ENCODE measurements at regions not wholly inside any gene's neighbourhood (a gene's known extent, or its start where the extent isn't known, plus 50 kb on each side); places are given as distances from the start of the nearest gene placed in this dataset.

- TF ChIP-seq ZNF280B (CRISPR knock-in tag; IDR thresholded peaks at IDR 0.05; ENCODE audit: borderline replicate concordance): no peak
Measured at GRCh38 chr2:221085341-221085900, 486.7 kb downstream of the EPHA4 start (continued).

DNA sequence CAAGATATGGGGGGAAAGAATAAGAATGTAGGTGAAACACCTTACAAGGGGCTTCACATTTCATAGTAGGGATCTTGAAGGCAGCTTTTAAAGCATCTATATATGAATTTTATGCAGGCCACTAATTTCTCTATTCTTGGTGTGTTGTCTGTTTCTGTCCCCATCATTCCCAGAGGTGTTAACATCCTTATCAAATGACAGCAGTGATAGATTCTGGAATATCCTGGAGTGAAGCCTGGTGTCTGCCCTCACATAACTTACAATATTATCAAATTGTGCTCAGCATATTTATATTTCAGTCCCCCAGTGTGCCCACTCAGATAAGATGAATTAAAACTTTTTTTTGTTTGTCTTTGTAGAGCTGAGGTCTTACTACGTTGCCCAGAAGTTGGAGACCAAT, 486.2 kb downstream of the EPHA4 start:
- TF ChIP-seq ZNF883 (CRISPR knock-in tag; IDR thresholded peaks at IDR 0.05; ENCODE audit: not compliant biosample characterization) (no peak), ZBTB1 (CRISPR knock-in tag; IDR thresholded peaks at IDR 0.05; ENCODE audit: borderline replicate concordance) (no peak), CBX1 (IDR thresholded peaks at IDR 0.05; ENCODE audit: low read depth) (no peak), NFYB (CRISPR knock-in tag; IDR thresholded peaks at IDR 0.05) (no peak), ZNF761 (CRISPR knock-in tag; conservative IDR thresholded peaks at IDR 0.05) (no peak), MXI1 (IDR thresholded peaks at IDR 0.05; ENCODE audit: borderline replicate concordance, low read depth, low read length) (no peak), MED1 (CRISPR knock-in tag; IDR thresholded peaks at IDR 0.05) (no peak), NFIB (CRISPR knock-in tag; IDR thresholded peaks at IDR 0.05; ENCODE audit: borderline replicate concordance) (no peak), KDM1A (CRISPR knock-in tag; IDR thresholded peaks at IDR 0.05) (no peak), CENPT (CRISPR knock-in tag; IDR thresholded peaks at IDR 0.05; ENCODE audit: low read depth) (no peak), PLRG1 (conservative IDR thresholded peaks at IDR 0.05) (no peak), HMGA1 (CRISPR knock-in tag; conservative IDR thresholded peaks at IDR 0.05) (no peak), ZBTB3 (CRISPR knock-in tag; IDR thresholded peaks at IDR 0.05; ENCODE audit: borderline replicate concordance, low read depth) (no peak), EHMT2 (IDR thresholded peaks at IDR 0.05; ENCODE audit: borderline replicate concordance, low read depth, low read length) (no peak)
- TF ChIP-seq, protein P1, sequence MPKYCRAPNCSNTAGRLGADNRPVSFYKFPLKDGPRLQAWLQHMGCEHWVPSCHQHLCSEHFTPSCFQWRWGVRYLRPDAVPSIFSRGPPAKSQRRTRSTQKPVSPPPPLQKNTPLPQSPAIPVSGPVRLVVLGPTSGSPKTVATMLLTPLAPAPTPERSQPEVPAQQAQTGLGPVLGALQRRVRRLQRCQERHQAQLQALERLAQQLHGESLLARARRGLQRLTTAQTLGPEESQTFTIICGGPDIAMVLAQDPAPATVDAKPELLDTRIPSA (CRISPR knock-in tag; IDR thresholded peaks at IDR 0.05; ENCODE audit: borderline replicate concordance): no peak
- TF ChIP-seq, protein P2, sequence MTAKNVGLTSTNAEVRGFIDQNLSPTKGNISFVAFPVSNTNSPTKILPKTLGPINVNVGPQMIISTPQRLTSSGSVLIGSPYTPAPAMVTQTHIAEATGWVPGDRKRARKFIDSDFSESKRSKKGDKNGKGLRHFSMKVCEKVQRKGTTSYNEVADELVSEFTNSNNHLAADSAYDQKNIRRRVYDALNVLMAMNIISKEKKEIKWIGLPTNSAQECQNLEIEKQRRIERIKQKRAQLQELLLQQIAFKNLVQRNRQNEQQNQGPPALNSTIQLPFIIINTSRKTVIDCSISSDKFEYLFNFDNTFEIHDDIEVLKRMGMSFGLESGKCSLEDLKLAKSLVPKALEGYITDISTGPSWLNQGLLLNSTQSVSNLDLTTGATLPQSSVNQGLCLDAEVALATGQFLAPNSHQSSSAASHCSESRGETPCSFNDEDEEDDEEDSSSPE (CRISPR knock-in tag; IDR thresholded peaks at IDR 0.05): no peak
- TF ChIP-seq, protein P3, sequence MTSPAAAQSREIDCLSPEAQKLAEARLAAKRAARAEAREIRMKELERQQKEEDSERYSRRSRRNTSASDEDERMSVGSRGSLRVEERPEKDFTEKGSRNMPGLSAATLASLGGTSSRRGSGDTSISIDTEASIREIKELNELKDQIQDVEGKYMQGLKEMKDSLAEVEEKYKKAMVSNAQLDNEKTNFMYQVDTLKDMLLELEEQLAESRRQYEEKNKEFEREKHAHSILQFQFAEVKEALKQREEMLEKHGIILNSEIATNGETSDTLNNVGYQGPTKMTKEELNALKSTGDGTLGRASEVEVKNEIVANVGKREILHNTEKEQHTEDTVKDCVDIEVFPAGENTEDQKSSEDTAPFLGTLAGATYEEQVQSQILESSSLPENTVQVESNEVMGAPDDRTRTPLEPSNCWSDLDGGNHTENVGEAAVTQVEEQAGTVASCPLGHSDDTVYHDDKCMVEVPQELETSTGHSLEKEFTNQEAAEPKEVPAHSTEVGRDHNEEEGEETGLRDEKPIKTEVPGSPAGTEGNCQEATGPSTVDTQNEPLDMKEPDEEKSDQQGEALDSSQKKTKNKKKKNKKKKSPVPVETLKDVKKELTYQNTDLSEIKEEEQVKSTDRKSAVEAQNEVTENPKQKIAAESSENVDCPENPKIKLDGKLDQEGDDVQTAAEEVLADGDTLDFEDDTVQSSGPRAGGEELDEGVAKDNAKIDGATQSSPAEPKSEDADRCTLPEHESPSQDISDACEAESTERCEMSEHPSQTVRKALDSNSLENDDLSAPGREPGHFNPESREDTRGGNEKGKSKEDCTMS (CRISPR knock-in tag; conservative IDR thresholded peaks at IDR 0.05): no peak
- 3% methylated on average over 1 of the region's 1 CpG for WGBS (ENCODE audit: low lambda C conversion rate)
- no peak overlapping the region for H3K9ac ChIP-seq (ENCODE audit: insufficient read depth, low read depth, low read length)
- no peak for FAIRE-seq
- H2AFZ ChIP-seq (ENCODE audit: low read length): no peak overlapping the region
- H3K4me2 ChIP-seq (ENCODE audit: low read depth, low read length): no peak overlapping the region
- intact Hi-C loops (cut with micrococcal nuclease; ENCODE audit: unreplicated experiment): no loop called here
- ChIA-PET CTCF (ENCODE audit: low intra/inter-chr PET ratio, low total read pairs) (no interaction called here), POLR2A (no interaction called here)
- H3K4me3 ChIP-seq (replicated peaks in 1 of 3; ENCODE audit: insufficient read depth in 1 of 3, low read depth in 2 of 3, low read length in 3 of 3): no peak overlapping the region
- in situ Hi-C loops (cut with HindIII; ENCODE audit: extremely low pct_ligation_motif_present, low pct_unique_long_range_greater_than_20kb): no loop called here
- H3K79me2 ChIP-seq (ENCODE audit: insufficient read depth, low read length): no peaks in the 10 kb centered on the region
- H4K20me1 ChIP-seq (ENCODE audit: insufficient read depth, low read length): no peaks in the 10 kb centered on the region
- BruUV-seq (replicated peaks): no TSS peak
- no peak overlapping the region for H3K27ac ChIP-seq (ENCODE audit: extremely low read length, insufficient read depth, low read length)
- ATAC-seq: no peak
- no peaks in the 10 kb centered on the region for H3K4me1 ChIP-seq (ENCODE audit: insufficient read depth, low read length)
- H3K27me3 ChIP-seq (ENCODE audit: control insufficient read depth in 1 of 2, insufficient read depth in 2 of 2, low read length in 2 of 2): no peaks in the 10 kb centered on the region
- no peak for DNase-seq (ENCODE audit: low spot score)
- H3K9me3 ChIP-seq (ENCODE audit: low read length): peaks cover 14% of the 10 kb centered on the region; the same call in 1 of the 2 replicates
- no peaks in the 10 kb centered on the region for H3K36me3 ChIP-seq (replicated peaks in 1 of 2; ENCODE audit: control insufficient read depth in 1 of 2, insufficient read depth in 2 of 2, low read length in 2 of 2)
